PC-9 (cell line): ENCODE measurements at regions not wholly inside any gene's neighbourhood (a gene's known extent, or its start where the extent isn't known, plus 50 kb on each side); places are given as distances from the start of the nearest gene placed in this dataset.

Source experiments
- BruUV-seq: library from RNA; stranded (reverse); fragments of 400-500 nt; replicated peaks from 2 replicates; lab custom pipeline; 2021; lab: Mats Ljungman, UMichigan
- CTCF ChIA-PET: fragments of 300-600 bp; sonication (Branson Sonifier 250); formaldehyde crosslinking; loops from one replicate; lab custom pipeline; 2022; ENCODE audit warnings: antibody characterized with exemption; lab: Charles Lee
- POLR2A ChIA-PET: fragments of 300-600 bp; sonication (Branson Sonifier 250); formaldehyde crosslinking; loops from one replicate; lab custom pipeline; 2022; ENCODE audit warnings: antibody characterized with exemption; ENCODE audit not compliant: unreplicated experiment; lab: Charles Lee
- DNase-seq, 2 experiments: peaks; one replicate each; pipeline versions ENCODE4 v3.0.0 to v3.0.0-alpha.2; 2015 to 2022; ENCODE audit warnings: mixed read lengths in 1 of 2
- H2AFZ ChIP-seq: fragments of 200-600 bp; sonication (generic); 2 replicates; pipeline ENCODE4 v1.8.1; 2017; ENCODE audit warnings: antibody characterized with exemption
- H3F3A ChIP-seq: fragments of 200-600 bp; sonication (generic); 2 replicates; pipeline ENCODE4 v1.8.1; 2017; ENCODE audit warnings: antibody characterized with exemption, mild to moderate bottlenecking, low read depth; ENCODE audit not compliant: insufficient read depth
- H3K27ac ChIP-seq: fragments of 200-600 bp; sonication (generic); 2 replicates; pipeline ENCODE4 v1.6.1; 2016; ENCODE audit warnings: mixed run types
- H3K27me3 ChIP-seq: fragments of 200-600 bp; sonication (generic); 2 replicates; pipeline ENCODE4 v1.6.1; 2016; ENCODE audit warnings: low read depth, mixed run types; ENCODE audit not compliant: insufficient read depth
- H3K36me3 ChIP-seq: fragments of 200-600 bp; sonication (generic); 2 replicates; pipeline ENCODE4 v1.6.1; 2016; ENCODE audit warnings: low read depth, mixed run types
- H3K4me1 ChIP-seq: fragments of 200-600 bp; sonication (generic); replicated peaks from 2 replicates; pipeline ENCODE4 v1.6.1; 2016; ENCODE audit warnings: mixed run types; ENCODE audit not compliant: insufficient read depth
- H3K4me2 ChIP-seq: fragments of 200-600 bp; sonication (generic); 2 replicates; pipeline ENCODE4 v1.6.1; 2017; ENCODE audit warnings: mixed run types
- H3K4me3 ChIP-seq: fragments of 200-600 bp; sonication (generic); 2 replicates; pipeline ENCODE4 v1.6.1; 2016; ENCODE audit warnings: mixed run types
- H3K79me2 ChIP-seq: fragments of 200-600 bp; sonication (generic); 2 replicates; pipeline ENCODE4 v1.6.1; 2017; ENCODE audit warnings: low read depth, mixed run types
- H3K9me2 ChIP-seq: fragments of 200-600 bp; sonication (generic); 2 replicates; pipeline ENCODE4 v1.8.1; 2017; ENCODE audit warnings: mild to moderate bottlenecking; ENCODE audit not compliant: insufficient read depth
- H3K9me3 ChIP-seq: fragments of 200-600 bp; sonication (generic); 2 replicates; pipeline ENCODE4 v1.8.1; 2016; ENCODE audit warnings: low read depth; ENCODE audit not compliant: insufficient read depth
- H4K20me1 ChIP-seq: fragments of 200-600 bp; sonication (generic); 2 replicates; pipeline ENCODE4 v1.8.1; 2017; ENCODE audit not compliant: insufficient read depth
- CTCF ChIP-seq: fragments of 200-600 bp; sonication (generic); conservative IDR thresholded peaks from 2 replicates; pipeline ENCODE4 v1.6.1; 2017; ENCODE audit warnings: mixed run types, antibody characterized with exemption, mild to moderate bottlenecking, moderate library complexity
- EZH2 ChIP-seq: fragments of 200-600 bp; sonication (generic); IDR thresholded peaks from 2 replicates; pipeline ENCODE4 v1.8.0; 2017; ENCODE audit warnings: antibody characterized with exemption, low read depth
- intact Hi-C: fragments of 100-400 bp; cut with micrococcal nuclease; formaldehyde crosslinking; loops from one replicate; pipeline ENCODE4 v1.10.0; 2022; ENCODE audit not compliant: unreplicated experiment

GRCh38 chrX:68945081-68945602 is 116.3 kb downstream of the EFNB1 start:
- H3K27ac ChIP-seq: no peak overlapping the region
- H2AFZ ChIP-seq: no peak overlapping the region
- no peaks in the 10 kb centered on the region for H3K9me2 ChIP-seq
- H3K4me1 ChIP-seq: peaks cover 10% of the 10 kb centered on the region; the same call in 1 of the 2 replicates
- H3K9me3 ChIP-seq: no peaks in the 10 kb centered on the region
- ChIA-PET POLR2A (no interaction called here), CTCF (no interaction called here)
- BruUV-seq: no TSS peak
- no peak for DNase-seq
- no peaks in the 10 kb centered on the region for H3K79me2 ChIP-seq
- no peak overlapping the region for H3K4me2 ChIP-seq
- H4K20me1 ChIP-seq: no peaks in the 10 kb centered on the region
- intact Hi-C loops: no loop called here
- TF ChIP-seq CTCF (no peak), EZH2 (no peak)
- H3F3A ChIP-seq: no peaks in the 10 kb centered on the region
- H3K27me3 ChIP-seq: no peaks in the 10 kb centered on the region
- no peak overlapping the region for H3K4me3 ChIP-seq
- no peaks in the 10 kb centered on the region for H3K36me3 ChIP-seq

DNA sequence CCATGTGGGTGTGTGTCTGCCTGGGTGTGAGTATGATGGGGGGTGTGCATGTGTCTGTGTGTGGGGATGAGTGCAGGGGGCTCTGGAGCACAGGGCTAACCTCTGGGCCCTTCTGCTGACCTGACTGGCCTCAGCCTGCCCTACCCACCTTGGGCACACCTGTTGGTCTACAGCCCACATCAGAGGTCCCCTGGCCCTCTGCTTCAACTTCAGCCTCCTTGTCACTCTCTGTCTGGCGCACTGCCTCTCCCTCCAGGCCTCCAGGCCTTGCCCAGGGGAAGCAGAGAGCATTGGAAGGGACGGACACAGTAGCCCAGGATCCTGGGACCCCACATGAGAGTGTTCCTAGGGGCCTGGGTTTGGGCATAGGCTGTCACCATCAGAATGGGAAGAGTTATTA is 115.4 kb downstream of the EFNB1 start:
- Histone ChIP-seq H4K20me1 (no peaks in the 10 kb centered on the region), H3K4me2 (no peak overlapping the region), H3K27ac (no peak overlapping the region), H3K9me2 (no peaks in the 10 kb centered on the region), H3K9me3 (no peaks in the 10 kb centered on the region), H3K4me3 (no peak overlapping the region), H2AFZ (no peak overlapping the region), H3K27me3 (no peaks in the 10 kb centered on the region), H3K4me1 (peaks cover 10% of the 10 kb centered on the region; the same call in 1 of the 2 replicates), H3F3A (no peaks in the 10 kb centered on the region), H3K79me2 (no peaks in the 10 kb centered on the region), H3K36me3 (no peaks in the 10 kb centered on the region)
- CTCF ChIA-PET: no interaction called here
- DNase-seq: no peak
- POLR2A ChIA-PET: no interaction called here
- no TSS peak for BruUV-seq
- no peak for TF ChIP-seq EZH2
- TF ChIP-seq CTCF: no peak
- intact Hi-C loops: no loop called here

DNA sequence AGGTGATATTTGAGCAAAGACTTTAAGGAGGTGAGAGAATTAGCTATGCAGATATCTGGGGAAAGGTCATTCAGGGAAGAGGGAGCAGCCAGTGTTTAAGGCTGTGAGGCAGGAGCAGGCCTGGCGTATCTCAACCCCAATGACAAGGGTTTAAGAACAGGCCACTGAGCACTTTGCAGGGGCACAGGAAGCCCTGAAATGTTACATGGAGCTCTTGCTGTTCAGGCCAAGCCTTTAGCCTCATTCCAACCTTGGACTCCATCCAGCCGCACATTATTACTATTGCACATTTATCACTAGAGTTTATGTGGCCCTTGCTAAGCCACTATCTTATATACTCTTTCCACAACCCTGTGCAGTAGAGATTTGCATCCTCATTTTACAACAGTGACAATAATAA is 114.0 kb downstream of the EFNB1 start:
- no peak overlapping the region for H2AFZ ChIP-seq
- H3K4me2 ChIP-seq: no peak overlapping the region
- H3F3A ChIP-seq: no peaks in the 10 kb centered on the region
- H3K36me3 ChIP-seq: no peaks in the 10 kb centered on the region
- no peak for DNase-seq
- H3K27ac ChIP-seq: no peak overlapping the region
- no peaks in the 10 kb centered on the region for H4K20me1 ChIP-seq
- ChIA-PET POLR2A (no interaction called here), CTCF (no interaction called here)
- intact Hi-C loops: no loop called here
- no peaks in the 10 kb centered on the region for H3K9me3 ChIP-seq
- H3K79me2 ChIP-seq: no peaks in the 10 kb centered on the region
- H3K27me3 ChIP-seq: no peaks in the 10 kb centered on the region
- H3K4me3 ChIP-seq: no peak overlapping the region
- no TSS peak for BruUV-seq
- peaks cover 10% of the 10 kb centered on the region; the same call in 1 of the 2 replicates for H3K4me1 ChIP-seq
- H3K9me2 ChIP-seq: no peaks in the 10 kb centered on the region
- TF ChIP-seq EZH2: no peak
- TF ChIP-seq CTCF: no peak
